ENCODE measurements at regions not wholly inside any gene's neighbourhood (a gene's known extent, or its start where the extent isn't known, plus 50 kb on each side); places are given as distances from the start of the nearest gene placed in this dataset.

DNA sequence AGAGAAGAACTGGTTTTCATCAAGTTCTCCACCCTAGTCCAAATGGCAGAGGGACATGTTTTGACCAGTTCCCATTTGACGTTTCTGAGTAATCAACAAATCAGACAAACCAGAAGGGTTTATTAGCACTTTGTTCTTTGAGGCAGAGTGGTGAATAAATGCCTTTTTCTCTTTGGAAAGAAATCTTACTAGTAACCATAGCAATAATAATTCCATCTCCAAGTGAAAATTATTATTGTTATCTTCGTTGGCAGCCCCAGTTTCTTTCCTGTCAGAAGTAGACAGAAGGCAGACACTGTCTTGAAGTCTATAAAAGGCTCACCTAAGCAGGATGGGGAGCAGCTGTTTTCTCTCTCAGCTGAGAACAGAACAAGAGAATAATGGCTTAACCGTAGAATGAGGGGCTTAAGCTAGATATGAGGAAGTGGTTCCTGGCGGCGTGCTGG, 391.6 kb downstream of the PBX1 start:
- H3K4me1 Mint-ChIP-seq, result peaks cover 16% of the 10 kb centered on the region
- H3K27ac Mint-ChIP-seq, result no peak overlapping the region
- TF ChIP-seq, protein P1, sequence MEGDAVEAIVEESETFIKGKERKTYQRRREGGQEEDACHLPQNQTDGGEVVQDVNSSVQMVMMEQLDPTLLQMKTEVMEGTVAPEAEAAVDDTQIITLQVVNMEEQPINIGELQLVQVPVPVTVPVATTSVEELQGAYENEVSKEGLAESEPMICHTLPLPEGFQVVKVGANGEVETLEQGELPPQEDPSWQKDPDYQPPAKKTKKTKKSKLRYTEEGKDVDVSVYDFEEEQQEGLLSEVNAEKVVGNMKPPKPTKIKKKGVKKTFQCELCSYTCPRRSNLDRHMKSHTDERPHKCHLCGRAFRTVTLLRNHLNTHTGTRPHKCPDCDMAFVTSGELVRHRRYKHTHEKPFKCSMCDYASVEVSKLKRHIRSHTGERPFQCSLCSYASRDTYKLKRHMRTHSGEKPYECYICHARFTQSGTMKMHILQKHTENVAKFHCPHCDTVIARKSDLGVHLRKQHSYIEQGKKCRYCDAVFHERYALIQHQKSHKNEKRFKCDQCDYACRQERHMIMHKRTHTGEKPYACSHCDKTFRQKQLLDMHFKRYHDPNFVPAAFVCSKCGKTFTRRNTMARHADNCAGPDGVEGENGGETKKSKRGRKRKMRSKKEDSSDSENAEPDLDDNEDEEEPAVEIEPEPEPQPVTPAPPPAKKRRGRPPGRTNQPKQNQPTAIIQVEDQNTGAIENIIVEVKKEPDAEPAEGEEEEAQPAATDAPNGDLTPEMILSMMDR (IDR thresholded peaks at IDR 0.05), result no peak
- H3K27me3 Mint-ChIP-seq (ENCODE audit: low read depth, poor library complexity), result peaks cover 13% of the 10 kb centered on the region
- peaks cover 6% of the 10 kb centered on the region for H3K36me3 Mint-ChIP-seq (ENCODE audit: low read depth)
- H3K9me3 Mint-ChIP-seq, result peaks cover 39% of the 10 kb centered on the region
- no peak overlapping the region for H3K4me3 Mint-ChIP-seq
- no peak for DNase-seq

DNA sequence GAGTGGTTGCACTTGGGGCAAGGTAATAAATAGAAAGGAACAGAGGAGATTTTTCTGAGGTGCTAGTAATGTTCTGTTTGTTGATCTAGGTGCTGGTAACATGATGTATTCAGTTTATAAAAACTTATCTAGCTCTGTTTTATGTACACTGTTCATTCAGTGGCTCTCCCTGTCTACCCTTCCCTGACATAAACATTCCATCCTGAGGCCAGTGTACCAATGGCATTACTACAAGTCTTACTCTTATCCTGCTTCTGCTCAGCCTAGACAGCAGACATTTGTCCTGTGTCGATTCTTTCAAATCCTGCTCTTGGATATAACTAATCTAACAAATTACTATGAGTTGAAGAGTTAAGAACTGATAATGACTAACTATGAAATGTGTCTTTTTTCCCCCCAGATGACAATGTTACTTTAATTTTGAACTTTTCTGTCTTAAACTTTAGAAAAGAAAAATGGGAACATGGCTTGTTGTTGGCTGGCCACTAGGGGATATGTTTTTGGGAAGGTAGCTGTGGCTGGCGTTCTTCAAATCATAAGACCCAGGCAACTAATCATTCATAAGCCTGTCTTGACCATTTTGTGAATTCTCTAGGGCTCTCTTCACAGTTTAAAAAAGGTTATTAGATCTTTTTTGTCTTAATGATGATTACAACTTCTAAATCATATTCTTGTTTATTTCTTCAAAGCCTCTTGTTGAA, 390.9 kb downstream of the PBX1 start:
- Mint-ChIP-seq H3K4me1 (peaks cover 16% of the 10 kb centered on the region), H3K4me3 (no peak overlapping the region), H3K27ac (no peak overlapping the region), H3K27me3 (ENCODE audit: low read depth, poor library complexity) (peaks cover 13% of the 10 kb centered on the region), H3K36me3 (ENCODE audit: low read depth) (peaks cover 6% of the 10 kb centered on the region), H3K9me3 (peaks cover 39% of the 10 kb centered on the region)
- no peak for DNase-seq
- TF ChIP-seq, protein P1 (IDR thresholded peaks at IDR 0.05), result no peak

DNA sequence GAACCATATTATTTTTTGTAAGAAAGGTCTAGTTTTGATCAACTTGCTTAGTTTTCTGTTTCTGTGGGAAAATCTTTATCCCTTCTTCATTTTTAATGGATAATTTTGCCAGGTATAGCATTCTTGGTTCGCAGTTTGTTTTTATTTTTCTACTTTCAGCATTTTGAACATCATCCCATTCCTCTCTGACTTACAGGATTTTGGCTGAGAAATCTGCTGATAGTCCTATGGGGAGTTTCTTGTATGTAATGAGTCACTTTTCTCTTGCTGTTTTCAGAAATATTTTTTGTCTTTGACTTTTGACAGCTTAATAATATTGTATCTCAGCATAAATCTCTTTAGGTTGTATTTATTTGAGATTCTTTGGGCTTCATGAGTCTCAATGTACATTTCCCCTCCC, 389.1 kb downstream of the PBX1 start:
- Mint-ChIP-seq H3K27me3 (ENCODE audit: low read depth, poor library complexity) (peaks cover 13% of the 10 kb centered on the region), H3K36me3 (ENCODE audit: low read depth) (peaks cover 6% of the 10 kb centered on the region), H3K27ac (no peak overlapping the region), H3K9me3 (peaks cover 43% of the 10 kb centered on the region), H3K4me1 (peaks cover 16% of the 10 kb centered on the region), H3K4me3 (no peak overlapping the region)
- TF ChIP-seq, protein P1 (IDR thresholded peaks at IDR 0.05), result no peak
- no peak for DNase-seq

DNA sequence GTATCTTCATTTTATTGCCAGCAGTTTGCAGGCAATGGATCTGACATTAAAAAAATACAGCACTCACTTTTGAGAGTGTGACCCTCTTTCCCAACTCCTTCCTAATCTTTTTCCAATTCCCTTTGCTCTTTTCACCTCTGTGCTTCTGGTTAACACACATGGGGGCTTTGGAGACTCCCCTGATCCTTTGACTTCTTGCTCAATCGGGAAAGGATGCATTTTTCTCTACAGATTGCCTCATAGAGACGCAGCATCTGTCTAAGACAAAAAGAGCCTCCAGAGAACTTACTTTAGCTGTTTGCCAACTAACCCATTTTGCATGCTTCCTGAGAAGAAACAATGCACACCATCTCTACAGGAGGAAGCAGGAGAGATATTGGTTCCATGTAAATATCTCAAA, 378.3 kb downstream of the PBX1 start:
- Mint-ChIP-seq H3K4me3 (no peak overlapping the region), H3K4me1 (peaks cover 49% of the 10 kb centered on the region), H3K9me3 (peaks cover 4% of the 10 kb centered on the region), H3K27me3 (ENCODE audit: low read depth, poor library complexity) (no peaks in the 10 kb centered on the region), H3K36me3 (ENCODE audit: low read depth) (no peaks in the 10 kb centered on the region), H3K27ac (peak overlapping the region; percentile 62)
- TF ChIP-seq, protein P1 (IDR thresholded peaks at IDR 0.05), result no peak
- DNase-seq, result no peak

DNA sequence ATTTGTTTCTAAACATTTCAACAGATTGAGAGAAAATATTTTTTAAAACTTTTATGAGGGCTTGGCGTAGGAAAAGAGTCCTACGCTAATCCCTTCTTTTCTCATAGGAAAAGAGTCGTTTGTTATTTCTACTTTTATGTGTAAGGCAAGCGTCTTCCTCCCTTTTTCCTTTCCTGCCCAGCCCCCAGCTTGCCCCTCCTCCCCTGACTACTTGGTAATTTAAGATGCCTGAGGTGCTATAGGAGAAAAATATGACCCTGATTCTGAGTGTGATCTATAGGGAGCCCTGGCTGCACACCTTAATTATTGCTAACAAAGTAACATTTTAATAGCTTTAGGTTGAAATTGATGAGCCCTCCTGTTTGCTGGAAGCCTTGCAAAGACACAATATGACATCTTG, 373.6 kb downstream of the PBX1 start:
- TF ChIP-seq, protein P1 (IDR thresholded peaks at IDR 0.05), result no peak
- Mint-ChIP-seq H3K27ac (peak overlapping the region; percentile 11), H3K27me3 (ENCODE audit: low read depth, poor library complexity) (no peaks in the 10 kb centered on the region), H3K9me3 (no peaks in the 10 kb centered on the region), H3K4me3 (peak overlapping the region; percentile 60), H3K4me1 (peaks cover 84% of the 10 kb centered on the region), H3K36me3 (ENCODE audit: low read depth) (no peaks in the 10 kb centered on the region)
- peak; percentile 28 for DNase-seq

DNA sequence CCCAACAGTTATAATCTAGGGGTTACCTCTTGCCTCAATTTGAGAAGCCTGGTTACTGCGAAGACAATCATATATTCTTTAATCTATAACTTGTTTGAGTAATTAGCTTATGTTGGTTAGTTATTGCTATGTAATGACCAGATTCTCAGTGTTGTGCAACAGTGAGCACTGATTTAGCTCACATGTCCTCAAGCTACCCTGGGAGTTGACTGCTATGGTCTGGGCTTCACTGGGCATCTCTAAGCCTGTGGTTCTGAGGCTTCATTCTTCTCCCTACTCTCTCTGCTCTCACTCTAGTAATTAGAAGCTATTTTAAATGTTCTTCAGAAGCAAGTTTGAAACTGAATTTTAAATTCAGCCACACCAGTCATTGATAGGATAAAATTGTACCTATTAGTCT, 371.8 kb downstream of the PBX1 start:
- TF ChIP-seq, protein P1 (IDR thresholded peaks at IDR 0.05), result no peak
- Mint-ChIP-seq H3K4me3 (no peak overlapping the region), H3K4me1 (peaks cover 87% of the 10 kb centered on the region), H3K36me3 (ENCODE audit: low read depth) (no peaks in the 10 kb centered on the region), H3K9me3 (no peaks in the 10 kb centered on the region), H3K27ac (peak overlapping the region; percentile 66), H3K27me3 (ENCODE audit: low read depth, poor library complexity) (no peaks in the 10 kb centered on the region)
- DNase-seq, result no peak
